Medulla oblongata (tissue), 1 donor: ENCODE measurements at regions not wholly inside any gene's neighbourhood (a gene's known extent, or its start where the extent isn't known, plus 50 kb on each side); places are given as distances from the start of the nearest gene placed in this dataset.

Source experiments
- DNase-seq: peaks from one replicate; pipeline ENCODE4 v3.0.0-alpha.2; 2015; ENCODE audit errors: extremely low spot score

DNA sequence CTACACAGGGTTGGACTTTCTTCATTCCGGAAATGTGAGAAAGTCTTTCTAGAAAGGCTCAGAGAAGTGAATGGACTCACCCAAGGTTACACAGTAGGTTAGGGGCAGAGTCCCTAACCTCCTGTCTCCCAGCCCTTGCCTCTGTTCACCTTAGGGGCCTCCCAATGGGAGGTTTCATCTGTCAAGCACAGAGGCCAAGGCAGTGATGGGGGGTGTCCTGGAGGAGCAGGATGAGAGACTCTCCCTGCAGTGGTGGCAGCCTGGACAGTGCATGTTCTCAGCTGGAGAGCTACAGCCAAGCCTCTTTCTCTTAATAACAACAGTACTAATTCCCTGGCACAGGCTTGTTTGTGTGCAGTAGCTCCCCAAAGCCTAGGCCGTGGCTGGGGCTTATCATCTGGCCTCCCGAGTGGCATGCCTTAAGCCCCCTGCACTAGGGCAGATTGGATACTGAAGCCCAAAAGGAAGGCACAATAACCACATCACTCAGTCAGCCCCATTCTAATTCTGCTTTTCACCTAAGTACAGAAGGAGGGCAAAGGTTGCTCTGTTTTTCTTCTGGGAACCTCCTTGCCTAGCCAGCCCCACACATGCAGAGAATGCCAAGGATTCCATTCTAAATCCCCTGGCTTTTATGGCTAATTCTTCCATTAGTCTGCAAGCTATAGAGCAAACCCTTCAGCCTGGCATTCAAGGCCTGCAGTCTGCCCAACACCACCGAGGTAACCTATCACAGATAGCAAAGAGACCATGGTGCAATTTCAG lies 50.2 kb upstream of the XPA start:
- DNase-seq = no peak

DNA sequence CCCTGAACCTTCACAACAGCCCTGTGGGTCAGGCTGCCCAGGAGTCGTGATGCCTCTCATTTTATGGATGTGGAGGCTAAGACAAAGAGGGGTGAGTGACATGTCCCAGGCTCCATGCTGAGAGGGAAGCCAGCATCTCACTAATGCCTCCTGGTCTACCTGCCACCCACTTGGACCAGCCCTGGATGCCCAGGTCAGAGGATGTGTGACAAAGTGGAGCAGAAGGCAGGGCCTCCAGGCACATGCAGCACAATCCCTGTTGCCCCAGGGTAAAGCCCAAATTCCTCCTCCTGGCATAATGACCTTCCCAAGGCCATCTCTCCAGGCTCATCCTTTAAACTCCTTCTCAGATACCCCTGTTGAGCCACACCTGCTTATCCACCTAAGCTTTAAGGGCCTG lies 51.4 kb upstream of the XPA start:
- no peak for DNase-seq

DNA sequence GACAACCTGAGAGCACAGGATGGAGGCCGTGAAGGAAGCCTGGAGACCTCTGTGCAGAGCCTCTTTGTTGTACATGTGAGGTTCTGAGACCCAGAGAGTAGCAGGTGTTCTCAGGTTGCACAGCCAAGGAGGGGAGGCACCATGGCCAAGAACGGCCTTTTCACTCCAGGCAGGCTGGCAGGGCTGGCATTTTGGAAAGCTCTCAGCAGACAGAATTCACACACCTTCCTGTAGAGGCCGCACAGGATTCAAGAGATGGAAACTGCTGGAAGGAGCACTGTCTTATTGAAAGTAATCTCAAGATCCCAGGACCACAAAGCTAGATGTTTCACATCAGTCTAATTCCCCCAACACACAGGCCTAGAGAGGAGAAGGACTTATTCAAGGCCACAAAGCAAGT lies 52.8 kb upstream of the XPA start:
- DNase-seq = no peak

DNA sequence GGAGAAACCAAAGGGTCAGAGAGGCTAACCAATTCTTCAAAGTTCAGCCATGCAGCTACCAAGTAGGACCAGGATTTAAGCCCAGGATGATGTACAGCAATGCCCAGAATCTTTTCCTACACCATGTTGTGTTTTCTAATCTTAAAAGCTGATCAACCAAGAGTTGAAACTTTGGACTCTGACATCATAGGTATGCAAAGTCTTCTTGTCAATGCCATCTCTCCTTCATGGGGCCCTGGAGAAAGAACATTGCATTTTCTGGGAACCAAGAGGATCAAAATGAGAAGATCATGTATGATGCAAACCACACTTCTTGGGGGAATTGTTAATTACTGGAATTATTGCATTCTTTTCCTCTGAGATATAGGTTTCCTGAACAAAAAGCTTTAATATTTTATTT lies 54.4 kb upstream of the XPA start:
- no peak for DNase-seq

DNA sequence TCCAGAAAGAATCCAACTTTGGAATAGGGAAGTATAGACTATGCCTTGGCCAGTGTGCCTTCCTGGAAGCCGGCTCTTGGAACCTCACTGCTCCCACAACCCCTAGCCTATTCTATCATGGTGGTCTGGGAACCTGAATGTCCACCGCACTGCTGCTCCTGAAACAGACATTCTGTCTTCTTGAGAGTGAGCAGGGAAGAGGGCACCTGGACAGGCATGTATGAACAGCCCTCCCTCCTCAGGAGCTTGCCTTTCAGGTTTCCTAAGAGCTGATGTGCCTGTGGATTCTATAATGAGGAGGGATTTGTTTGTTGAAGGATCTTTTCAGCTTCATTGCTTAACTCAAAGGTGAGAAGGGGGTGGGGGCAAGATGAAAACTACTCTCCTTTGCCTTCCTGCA lies 55.1 kb upstream of the XPA start:
- DNase-seq = no peak

DNA sequence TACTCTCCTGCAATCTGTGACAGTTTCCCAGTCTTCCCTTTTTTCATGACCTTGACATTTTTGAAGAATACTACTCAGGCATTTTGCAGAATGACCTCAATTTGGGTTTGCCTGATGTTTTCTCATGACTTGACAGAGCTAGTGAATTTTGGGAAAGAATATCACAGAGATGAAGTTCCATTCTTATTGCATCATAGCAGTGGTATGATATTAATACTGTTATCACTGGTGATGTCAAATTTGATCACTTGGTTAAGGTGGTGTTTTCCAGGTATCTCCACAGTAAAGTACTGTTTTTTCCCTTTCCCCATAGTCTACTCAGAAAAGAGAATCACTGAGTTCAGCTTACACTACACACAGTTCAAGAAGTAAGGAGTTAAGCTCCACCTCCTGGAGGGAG lies 56.2 kb upstream of the XPA start:
- no peak for DNase-seq

DNA sequence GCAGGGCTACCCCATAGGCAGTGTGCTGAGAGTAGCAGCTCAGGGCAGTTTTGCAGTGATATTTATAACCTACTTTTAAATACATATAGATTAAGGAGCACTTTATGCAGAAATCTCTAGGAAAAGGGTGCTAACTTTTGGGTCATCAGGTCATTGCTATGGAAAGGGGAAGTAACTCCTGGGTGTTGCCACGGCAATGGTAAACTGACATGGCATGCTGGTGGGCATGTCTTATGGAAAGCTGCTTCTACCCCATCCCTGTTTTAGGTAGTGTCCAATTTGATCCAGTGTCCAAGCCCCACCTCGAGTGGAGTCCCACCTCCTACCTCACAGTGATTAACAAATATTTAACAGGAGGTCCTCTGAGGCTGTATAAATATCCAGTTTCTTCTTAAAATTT lies 56.8 kb upstream of the XPA start:
- DNase-seq = no peak

DNA sequence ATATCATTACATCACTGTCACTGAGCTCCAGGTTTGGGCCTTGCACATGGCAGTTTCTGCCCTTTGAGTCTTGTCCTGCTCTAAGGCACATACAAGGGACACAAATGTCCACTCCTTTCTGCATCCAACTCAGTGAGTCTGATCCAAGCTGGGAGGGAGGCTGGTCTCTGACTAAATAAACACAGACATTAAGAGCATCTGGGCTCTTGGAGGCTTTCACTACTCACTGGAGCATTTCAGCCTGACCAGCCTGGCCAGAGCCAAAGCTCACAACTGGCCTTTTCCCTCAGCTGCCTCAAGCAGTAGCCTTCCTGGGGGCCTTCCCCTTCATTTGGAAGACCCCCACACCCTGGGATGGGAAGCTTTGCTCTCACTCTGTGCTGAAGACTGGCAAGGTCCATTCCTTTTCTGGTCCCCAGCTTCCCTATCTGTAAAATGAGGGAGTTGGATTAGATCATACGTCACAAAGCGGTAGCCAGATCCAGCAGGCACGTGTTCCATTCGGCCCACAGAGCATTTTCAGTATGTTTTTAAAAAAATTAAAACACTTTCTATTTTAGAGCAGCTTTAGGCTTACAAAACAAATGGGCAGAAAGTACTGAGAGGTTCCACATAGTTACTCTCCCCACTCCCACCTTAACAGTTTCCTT lies 58.6 kb upstream of the XPA start:
- no peak for DNase-seq

DNA sequence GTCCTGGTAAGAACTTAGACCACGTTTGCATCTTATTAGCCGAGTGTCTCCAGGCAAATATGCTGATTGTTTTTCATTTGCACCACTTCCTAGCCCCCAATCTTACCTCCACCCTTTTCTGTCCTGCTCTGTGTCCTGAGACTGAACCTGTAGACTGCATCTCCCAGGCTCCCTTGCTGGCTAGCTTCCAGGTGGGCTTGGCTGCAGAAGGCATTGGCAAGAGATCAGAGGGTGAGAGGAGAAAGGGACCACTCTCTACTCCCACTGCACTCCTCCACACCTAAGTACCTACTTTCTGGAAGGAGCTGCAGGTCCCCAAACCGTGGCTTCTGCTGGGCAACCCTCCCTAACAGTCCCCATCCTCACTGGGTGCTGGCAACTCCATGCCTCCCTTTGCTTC lies 59.9 kb upstream of the XPA start:
- DNase-seq = no peak

DNA sequence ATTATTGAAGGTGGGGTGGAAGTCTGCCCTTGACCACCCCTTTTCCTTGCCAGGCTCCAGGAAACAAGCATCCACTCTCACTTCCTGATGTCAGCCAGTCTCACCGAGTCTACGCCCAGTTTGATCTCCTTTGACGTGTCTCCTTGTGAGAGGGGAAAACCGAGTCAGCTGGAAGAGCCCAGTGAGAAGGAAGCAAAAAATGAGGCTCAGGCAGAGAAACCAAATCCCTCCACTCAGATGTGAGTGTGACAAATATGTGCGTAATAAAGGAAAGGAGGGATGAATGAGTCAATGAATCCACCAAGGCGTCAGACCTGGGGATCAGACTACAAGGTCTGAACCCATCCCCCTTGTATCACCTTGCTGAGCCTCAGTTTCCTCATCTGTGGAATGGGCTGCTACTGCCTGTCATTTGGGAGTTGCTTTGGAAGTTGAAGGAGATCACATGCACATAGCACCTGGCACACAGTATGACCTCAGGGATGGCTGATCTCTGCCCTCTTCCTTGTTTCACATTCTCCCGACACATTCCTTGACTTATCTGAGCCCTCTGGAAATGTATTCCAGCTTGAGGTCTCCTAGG lies 61.3 kb upstream of the XPA start:
- no peak for DNase-seq

DNA sequence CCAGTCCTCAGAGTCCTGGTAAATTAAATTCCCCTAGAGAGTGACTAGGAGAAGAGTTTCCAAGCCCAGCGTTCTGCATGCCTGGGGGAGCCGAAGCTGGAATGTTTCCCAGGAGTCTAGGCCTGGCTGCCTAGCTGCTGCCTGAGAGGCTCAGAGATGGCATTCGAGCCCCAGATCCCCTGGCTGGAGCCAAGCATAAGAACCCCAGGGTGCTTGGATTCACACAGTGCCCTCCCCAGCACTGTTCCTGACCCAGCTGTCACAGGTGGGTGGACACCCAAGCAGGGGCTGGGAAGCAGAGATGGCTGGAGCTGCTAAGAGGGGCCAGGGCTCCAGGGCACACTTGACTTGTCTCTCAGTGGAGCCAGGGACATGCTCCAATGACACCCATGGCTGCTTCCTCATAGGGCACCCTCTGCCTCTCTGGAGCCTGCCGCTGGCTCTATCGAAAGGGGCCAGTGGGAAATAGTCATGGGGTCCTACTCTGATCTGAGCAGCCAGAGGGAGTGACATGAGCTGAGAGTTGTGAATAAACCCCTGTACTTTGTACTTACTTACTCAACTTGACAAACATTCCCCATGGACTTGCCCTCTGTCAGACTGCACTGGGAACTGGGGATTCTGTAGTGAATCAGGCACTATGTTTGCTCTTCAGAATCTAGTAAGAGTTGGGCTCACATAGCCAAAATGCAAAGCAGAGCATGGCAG lies 62.6 kb upstream of the XPA start:
- DNase-seq = peak; percentile 67

DNA sequence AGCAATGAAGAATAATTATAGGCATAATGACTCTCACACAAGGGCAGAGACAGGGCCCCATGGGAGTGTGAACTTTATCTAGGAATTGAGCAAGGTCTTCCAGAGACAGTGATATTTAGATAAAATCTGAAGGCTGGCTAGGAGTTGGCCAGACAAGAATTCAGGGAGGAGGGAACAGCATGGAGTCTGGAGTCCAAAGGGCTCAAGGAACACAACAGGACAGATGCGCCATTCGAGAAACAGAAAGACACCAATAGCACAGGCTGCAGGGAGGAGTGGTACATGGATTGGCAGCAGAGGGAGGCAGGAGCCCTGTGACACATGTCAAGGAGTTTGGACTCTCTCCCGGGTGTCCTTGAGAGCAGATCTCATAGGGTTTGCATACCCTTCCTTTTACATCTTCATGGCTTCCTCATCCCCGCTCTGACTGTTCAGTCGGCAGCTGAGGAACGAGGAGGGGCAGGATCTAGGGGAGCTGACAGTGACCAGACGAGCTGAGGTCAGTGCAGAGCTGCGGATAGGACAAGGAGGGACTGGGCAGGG lies 64.0 kb upstream of the XPA start:
- DNase-seq = no peak

DNA sequence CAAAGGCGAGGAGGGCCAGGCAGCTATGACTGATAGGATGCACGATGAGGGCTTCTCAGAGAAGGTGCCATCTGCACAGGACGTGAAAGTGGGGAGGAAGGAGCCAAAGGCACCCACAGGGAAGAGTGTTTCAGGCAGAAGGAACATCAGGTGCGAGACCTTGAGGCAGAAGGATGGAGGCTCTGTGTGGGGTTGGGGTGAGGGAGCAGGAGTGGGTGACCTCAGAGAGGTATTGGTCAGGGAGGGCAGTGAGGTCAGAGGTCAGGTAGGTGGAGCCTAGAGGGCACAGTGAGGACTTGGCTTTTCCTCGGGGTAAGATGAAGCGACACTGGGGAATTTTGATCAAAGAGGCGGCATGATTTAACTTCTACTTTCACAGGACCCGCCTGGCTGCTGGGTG lies 64.7 kb upstream of the XPA start:
- no peak for DNase-seq

DNA sequence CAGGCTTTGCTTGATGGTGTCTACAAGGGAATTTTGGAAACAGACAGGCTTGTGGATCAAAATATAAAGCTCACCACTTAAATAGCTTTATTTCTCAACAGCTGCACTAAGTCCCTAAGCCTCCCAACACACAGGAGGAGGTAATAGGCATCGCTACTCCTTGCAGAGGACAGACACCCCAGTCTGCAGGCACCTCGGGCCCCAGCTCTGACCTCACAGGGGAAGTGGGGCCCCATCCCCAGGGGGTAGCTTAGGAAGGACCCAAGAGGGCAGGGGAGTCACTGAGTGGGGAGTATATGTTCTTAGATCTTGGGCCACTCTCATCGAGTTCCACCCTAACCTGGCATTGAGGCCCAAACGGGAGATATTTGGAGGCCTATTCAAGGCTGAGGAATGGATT lies 66.7 kb upstream of the XPA start:
- DNase-seq = no peak

DNA sequence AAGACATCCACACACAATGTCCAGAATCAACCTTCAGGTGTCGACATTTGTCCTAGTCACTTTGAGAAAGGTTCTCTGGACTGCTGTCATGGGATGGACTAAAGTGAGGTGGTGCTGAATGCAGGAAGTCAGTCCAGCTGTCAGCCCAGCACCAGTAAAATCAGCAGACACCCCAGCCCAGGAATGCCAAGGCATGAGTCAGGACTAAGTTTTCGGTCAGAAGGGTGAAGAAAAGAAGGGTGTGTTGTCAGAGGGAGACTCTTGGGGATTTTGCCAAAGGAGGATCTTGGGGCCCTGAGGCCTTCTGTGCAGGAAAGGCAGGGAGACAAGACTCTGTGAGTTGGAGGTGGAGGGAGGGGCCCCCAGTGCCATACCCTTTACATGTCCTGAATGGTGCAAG lies 69.0 kb upstream of the XPA start:
- DNase-seq = no peak

DNA sequence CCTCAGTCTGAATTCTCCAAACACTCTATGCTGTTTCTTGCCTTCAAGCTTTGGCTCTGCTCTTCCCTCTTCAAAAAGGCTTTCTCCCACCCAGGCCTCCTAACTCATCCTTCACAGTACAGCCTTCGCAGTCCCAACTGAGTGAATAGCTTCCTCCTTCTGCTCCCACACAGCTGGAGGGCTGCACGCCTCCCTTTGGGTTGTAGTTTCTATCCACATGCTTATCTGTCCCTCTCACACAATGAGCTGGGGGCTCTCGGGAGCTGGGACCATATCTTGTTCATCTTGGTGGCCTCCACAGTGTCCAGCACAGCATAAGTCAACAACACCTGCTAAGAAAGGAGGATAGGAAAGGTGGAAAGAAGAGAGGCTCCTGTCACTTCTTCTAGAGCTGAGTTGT lies 69.5 kb upstream of the XPA start:
- no peak for DNase-seq

DNA sequence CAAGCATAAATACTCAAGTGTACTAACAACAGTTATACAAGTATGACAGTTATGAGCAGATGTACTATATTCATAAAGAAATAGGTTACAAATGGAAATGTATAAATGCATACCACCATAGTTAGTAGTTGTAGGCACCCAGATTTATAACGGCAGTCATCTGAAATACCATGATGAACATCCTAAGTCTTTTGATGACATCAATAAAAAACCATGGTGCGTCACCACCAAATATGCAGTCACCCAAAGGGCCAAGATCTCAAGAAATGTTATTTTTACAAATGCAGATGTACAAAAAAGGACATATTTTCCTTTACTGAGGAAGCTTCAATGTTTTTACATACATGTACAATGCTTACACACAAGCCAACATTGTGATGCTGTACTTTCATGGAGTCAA lies 70.8 kb upstream of the XPA start:
- no peak for DNase-seq

DNA sequence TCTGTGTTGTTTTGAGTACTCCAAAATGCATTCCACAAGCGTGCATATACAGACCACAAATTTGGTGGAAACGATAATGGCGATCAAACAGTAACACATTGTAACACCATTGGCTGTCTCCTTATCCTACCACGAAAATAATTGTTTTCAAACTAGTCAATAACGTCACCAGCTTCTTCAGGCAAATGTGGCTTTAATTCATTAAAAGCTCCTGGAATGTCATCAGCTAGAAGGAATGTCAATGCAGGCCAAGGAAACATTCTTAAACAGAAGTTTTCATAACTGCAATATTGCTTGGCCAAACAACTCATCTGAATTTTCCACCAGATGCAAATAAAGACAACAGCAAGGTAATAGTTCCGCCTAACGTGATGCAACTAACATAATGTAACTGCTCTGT lies 71.6 kb upstream of the XPA start:
- DNase-seq = no peak

DNA sequence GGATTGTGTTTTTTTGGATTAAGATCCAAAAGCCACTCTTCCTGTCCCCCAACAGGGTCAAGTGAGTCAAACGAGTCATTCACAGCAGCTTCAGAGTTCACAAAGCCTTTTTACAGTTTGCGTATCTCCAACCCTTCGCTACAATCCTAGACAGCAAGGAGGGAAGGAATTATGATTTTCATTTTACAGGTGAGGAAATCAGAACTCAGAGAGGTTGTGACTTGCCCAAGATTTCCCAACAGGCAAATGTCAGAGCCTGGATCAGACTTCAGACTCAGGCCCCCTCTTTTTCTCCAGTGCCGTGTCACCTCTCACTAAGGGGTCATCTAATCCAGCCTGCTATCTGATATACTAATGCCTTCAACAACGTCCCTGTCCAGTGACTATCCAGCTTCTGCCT lies 72.1 kb upstream of the XPA start:
- no peak for DNase-seq

DNA sequence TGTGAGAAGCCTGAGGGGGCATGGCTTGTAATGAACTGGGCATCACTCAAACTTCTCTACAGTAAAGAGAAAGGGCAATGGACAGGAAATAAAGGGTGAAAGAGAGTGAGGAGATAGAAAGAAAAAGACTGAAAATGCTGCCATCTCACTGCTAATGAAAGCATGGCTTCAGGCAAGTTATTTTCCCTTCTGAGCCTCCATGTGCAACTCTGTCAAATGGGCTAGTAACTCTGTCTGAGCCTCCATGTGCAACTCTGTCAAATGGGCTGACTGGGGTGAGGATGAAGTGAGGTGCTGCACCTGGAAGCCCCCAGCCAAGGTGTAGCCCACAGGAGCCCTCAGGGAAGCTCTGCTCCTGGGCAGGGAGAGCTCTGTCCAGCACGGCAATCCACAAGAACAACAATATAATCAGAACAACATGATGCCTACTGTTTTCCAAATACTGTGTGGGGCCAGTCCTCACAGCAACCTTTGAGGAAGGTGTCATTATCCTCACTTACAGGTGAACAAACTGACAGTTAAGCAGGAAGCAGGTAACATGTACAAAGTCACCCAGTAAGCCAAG lies 73.8 kb upstream of the XPA start:
- DNase-seq = no peak

DNA sequence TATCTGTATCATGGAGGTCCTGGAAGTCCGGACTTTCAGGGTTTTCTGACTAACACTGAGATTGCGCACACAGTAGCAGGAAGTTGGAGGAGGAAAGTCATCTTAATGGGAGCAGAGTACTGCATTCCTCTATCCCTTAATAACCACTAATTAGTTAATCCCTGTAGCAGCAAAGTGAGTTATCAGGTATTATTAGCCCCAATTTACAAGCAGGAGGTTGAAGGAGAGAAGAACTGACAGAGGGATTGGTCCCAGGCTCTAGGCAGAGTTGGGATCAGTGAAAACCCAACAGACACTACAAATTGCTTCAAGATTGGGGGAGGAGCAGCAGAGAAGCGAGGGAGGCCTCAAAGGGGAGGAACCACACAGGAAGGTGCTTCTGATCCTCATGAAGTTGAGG lies 74.5 kb upstream of the XPA start:
- DNase-seq = no peak

DNA sequence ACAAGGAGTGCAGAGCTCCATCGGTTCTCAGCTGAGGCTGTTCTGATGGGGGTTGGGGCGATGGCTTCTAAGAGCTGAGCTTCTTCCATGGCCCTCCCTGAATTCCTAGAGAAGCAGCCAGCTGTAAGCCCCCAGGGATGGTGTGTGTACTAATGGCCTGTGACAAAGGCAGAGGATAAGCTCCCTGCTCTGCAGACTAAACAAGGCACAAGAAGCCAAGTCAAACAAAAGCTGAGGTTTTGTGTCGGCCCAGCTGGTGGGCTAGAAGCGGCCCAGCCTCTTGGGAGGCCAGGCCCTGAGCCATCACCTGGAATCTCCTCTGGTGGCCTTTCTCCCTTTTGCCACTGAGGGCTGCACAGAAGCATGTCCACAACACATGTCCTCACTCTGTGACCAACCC lies 75.0 kb upstream of the XPA start:
- no peak for DNase-seq
